Cardiac fibroblast (primary cell): ENCODE measurements at regions not wholly inside any gene's neighbourhood (a gene's known extent, or its start where the extent isn't known, plus 50 kb on each side); places are given as distances from the start of the nearest gene placed in this dataset.

Experiments used
- DNase-seq, 2 donors: peaks; one replicate each; pipeline versions ENCODE4 v3.0.0 to v3.0.0-alpha.2; 2010; ENCODE audit warnings: low read depth in 2 of 2
- H3K4me3 ChIP-seq, 2 donors: replicated peaks in 1 of 2; 1 replicate in 1 of 2; 2 replicates in 1 of 2; pipeline ENCODE4 v1.5.1; 2011; ENCODE audit warnings: low read depth in 2 of 2, low read length in 2 of 2, mild to moderate bottlenecking in 2 of 2, moderate library complexity in 1 of 2
- CTCF ChIP-seq: IDR thresholded peaks from one replicate; pipeline ENCODE4 v1.5.1; 2011; ENCODE audit warnings: low read depth, mild to moderate bottlenecking, low read length, inconsistent platforms

- no peak overlapping the region for H3K4me3 ChIP-seq
- no peak for DNase-seq
- TF ChIP-seq CTCF: no peak
These were observed 318.7 kb downstream of the MYCN start for GRCh38 chr2:16259010-16259409.

GRCh38 chr2:16258350-16258749 lies 318.0 kb downstream of the MYCN start:
- no peak overlapping the region for H3K4me3 ChIP-seq
- no peak for DNase-seq
- no peak for TF ChIP-seq CTCF

GRCh38 chr2:16257322-16258028 lies 317.1 kb downstream of the MYCN start:
- H3K4me3 ChIP-seq: no peak overlapping the region
- no peak for TF ChIP-seq CTCF
- no peak for DNase-seq

GRCh38 chr2:16256601-16257321 lies 316.4 kb downstream of the MYCN start:
- no peak overlapping the region for H3K4me3 ChIP-seq
- no peak for TF ChIP-seq CTCF
- DNase-seq: no peak

GRCh38 chr2:16255120-16255519 lies 314.8 kb downstream of the MYCN start:
- no peak overlapping the region for H3K4me3 ChIP-seq
- TF ChIP-seq CTCF: no peak
- DNase-seq: no peak

- no peak for TF ChIP-seq CTCF
These were observed 314.1 kb downstream of the MYCN start for GRCh38 chr2:16254356-16254965.

More at GRCh38 chr2:16254356-16254965, 314.1 kb downstream of the MYCN start:
- no peak overlapping the region for H3K4me3 ChIP-seq
- DNase-seq: no peak
